ENCODE measurements at regions not wholly inside any gene's neighbourhood (a gene's known extent, or its start where the extent isn't known, plus 50 kb on each side); places are given as distances from the start of the nearest gene placed in this dataset.

GRCh38 chr13:68850160-68850559 lies 1257.5 kb upstream of the ATXN8OS start:
- Mint-ChIP-seq H3K36me3 (ENCODE audit: low read depth) (no peaks in the 10 kb centered on the region), H3K27me3 (no peaks in the 10 kb centered on the region), H3K9me3 (peaks cover 8% of the 10 kb centered on the region), H3K4me1 (no peaks in the 10 kb centered on the region), H3K27ac (no peak overlapping the region), H3K4me3 (no peak overlapping the region)
- intact Hi-C loops (cut with micrococcal nuclease), result no loop called here
- DNase-seq, result no peak

- Mint-ChIP-seq H3K27me3 (no peaks in the 10 kb centered on the region), H3K4me1 (no peaks in the 10 kb centered on the region), H3K4me3 (no peak overlapping the region), H3K27ac (no peak overlapping the region), H3K36me3 (ENCODE audit: low read depth) (no peaks in the 10 kb centered on the region), H3K9me3 (peaks cover 15% of the 10 kb centered on the region)
- no peak for DNase-seq
- intact Hi-C loops (cut with micrococcal nuclease), result no loop called here
These were observed 1261.0 kb upstream of the ATXN8OS start for GRCh38 chr13:68846663-68847062.

- no peak for DNase-seq
- intact Hi-C loops (cut with micrococcal nuclease), result no loop called here
- H3K36me3 Mint-ChIP-seq (ENCODE audit: low read depth), result no peaks in the 10 kb centered on the region
- H3K27ac Mint-ChIP-seq, result no peak overlapping the region
- no peaks in the 10 kb centered on the region for H3K27me3 Mint-ChIP-seq
- no peak overlapping the region for H3K4me3 Mint-ChIP-seq
- no peaks in the 10 kb centered on the region for H3K4me1 Mint-ChIP-seq
- peaks cover 8% of the 10 kb centered on the region for H3K9me3 Mint-ChIP-seq
These were observed 1273.3 kb upstream of the ATXN8OS start for GRCh38 chr13:68834375-68834774.

GRCh38 chr13:68816715-68817114 lies 1290.9 kb upstream of the ATXN8OS start:
- H3K9me3 Mint-ChIP-seq, result no peaks in the 10 kb centered on the region
- no peak for DNase-seq
- H3K36me3 Mint-ChIP-seq (ENCODE audit: low read depth), result no peaks in the 10 kb centered on the region
- H3K4me1 Mint-ChIP-seq, result no peaks in the 10 kb centered on the region
- H3K4me3 Mint-ChIP-seq, result no peak overlapping the region
- no peak overlapping the region for H3K27ac Mint-ChIP-seq
- no peaks in the 10 kb centered on the region for H3K27me3 Mint-ChIP-seq
- intact Hi-C loops (cut with micrococcal nuclease), result no loop called here

GRCh38 chr13:68813180-68813796 lies 1294.3 kb upstream of the ATXN8OS start:
- H3K4me3 Mint-ChIP-seq, result no peak overlapping the region
- DNase-seq, result no peak
- H3K36me3 Mint-ChIP-seq (ENCODE audit: low read depth), result no peaks in the 10 kb centered on the region
- H3K27ac Mint-ChIP-seq, result no peak overlapping the region
- H3K9me3 Mint-ChIP-seq, result no peaks in the 10 kb centered on the region
- intact Hi-C loops (cut with micrococcal nuclease), result no loop called here
- H3K4me1 Mint-ChIP-seq, result no peaks in the 10 kb centered on the region
- H3K27me3 Mint-ChIP-seq, result no peaks in the 10 kb centered on the region

- H3K36me3 Mint-ChIP-seq (ENCODE audit: low read depth), result no peaks in the 10 kb centered on the region
- intact Hi-C loops (cut with micrococcal nuclease), result no loop called here
- no peak overlapping the region for H3K4me3 Mint-ChIP-seq
- no peak for DNase-seq
- H3K9me3 Mint-ChIP-seq, result no peaks in the 10 kb centered on the region
- H3K4me1 Mint-ChIP-seq, result no peaks in the 10 kb centered on the region
- no peak overlapping the region for H3K27ac Mint-ChIP-seq
- no peaks in the 10 kb centered on the region for H3K27me3 Mint-ChIP-seq
These were observed 1297.0 kb upstream of the ATXN8OS start for GRCh38 chr13:68810660-68811059.

GRCh38 chr13:68808456-68808855 lies 1299.2 kb upstream of the ATXN8OS start:
- Mint-ChIP-seq H3K27ac (no peak overlapping the region), H3K4me3 (no peak overlapping the region), H3K36me3 (ENCODE audit: low read depth) (no peaks in the 10 kb centered on the region), H3K9me3 (no peaks in the 10 kb centered on the region), H3K4me1 (no peaks in the 10 kb centered on the region), H3K27me3 (no peaks in the 10 kb centered on the region)
- intact Hi-C loops (cut with micrococcal nuclease), result no loop called here
- DNase-seq, result no peak

- DNase-seq, result no peak
- no peaks in the 10 kb centered on the region for H3K27me3 Mint-ChIP-seq
- H3K4me3 Mint-ChIP-seq, result no peak overlapping the region
- intact Hi-C loops (cut with micrococcal nuclease), result no loop called here
- H3K36me3 Mint-ChIP-seq (ENCODE audit: low read depth), result no peaks in the 10 kb centered on the region
- H3K9me3 Mint-ChIP-seq, result no peaks in the 10 kb centered on the region
- no peaks in the 10 kb centered on the region for H3K4me1 Mint-ChIP-seq
- H3K27ac Mint-ChIP-seq, result no peak overlapping the region
These were observed 1301.5 kb upstream of the ATXN8OS start for GRCh38 chr13:68806125-68806524.

GRCh38 chr13:68784275-68784674 lies 1323.4 kb upstream of the ATXN8OS start:
- peaks cover 10% of the 10 kb centered on the region for H3K9me3 Mint-ChIP-seq
- no peak for DNase-seq
- H3K4me3 Mint-ChIP-seq, result no peak overlapping the region
- H3K36me3 Mint-ChIP-seq (ENCODE audit: low read depth), result no peaks in the 10 kb centered on the region
- no peak overlapping the region for H3K27ac Mint-ChIP-seq
- no peaks in the 10 kb centered on the region for H3K4me1 Mint-ChIP-seq
- intact Hi-C loops (cut with micrococcal nuclease), result no loop called here
- no peaks in the 10 kb centered on the region for H3K27me3 Mint-ChIP-seq

- Mint-ChIP-seq H3K27ac (no peak overlapping the region), H3K4me3 (no peak overlapping the region), H3K36me3 (ENCODE audit: low read depth) (no peaks in the 10 kb centered on the region), H3K27me3 (no peaks in the 10 kb centered on the region), H3K4me1 (no peaks in the 10 kb centered on the region), H3K9me3 (peaks cover 4% of the 10 kb centered on the region)
- no peak for DNase-seq
- intact Hi-C loops (cut with micrococcal nuclease), result no loop called here
These were observed 1348.0 kb upstream of the ATXN8OS start for GRCh38 chr13:68759617-68760016.

GRCh38 chr13:68749796-68750195 lies 1357.8 kb upstream of the ATXN8OS start:
- Mint-ChIP-seq H3K4me3 (no peak overlapping the region), H3K27me3 (no peaks in the 10 kb centered on the region), H3K4me1 (no peaks in the 10 kb centered on the region), H3K36me3 (ENCODE audit: low read depth) (no peaks in the 10 kb centered on the region), H3K9me3 (no peaks in the 10 kb centered on the region), H3K27ac (no peak overlapping the region)
- intact Hi-C loops (cut with micrococcal nuclease), result no loop called here
- DNase-seq, result no peak

GRCh38 chr13:68748038-68748437 lies 1359.6 kb upstream of the ATXN8OS start:
- H3K9me3 Mint-ChIP-seq, result no peaks in the 10 kb centered on the region
- H3K27me3 Mint-ChIP-seq, result no peaks in the 10 kb centered on the region
- DNase-seq, result no peak
- no peaks in the 10 kb centered on the region for H3K36me3 Mint-ChIP-seq (ENCODE audit: low read depth)
- intact Hi-C loops (cut with micrococcal nuclease), result no loop called here
- no peak overlapping the region for H3K27ac Mint-ChIP-seq
- no peaks in the 10 kb centered on the region for H3K4me1 Mint-ChIP-seq
- H3K4me3 Mint-ChIP-seq, result no peak overlapping the region

- H3K4me3 Mint-ChIP-seq, result no peak overlapping the region
- intact Hi-C loops (cut with micrococcal nuclease), result no loop called here
These were observed 1362.1 kb upstream of the ATXN8OS start for GRCh38 chr13:68745502-68745901.

GRCh38 chr13:68736961-68737360 lies 1370.7 kb upstream of the ATXN8OS start:
- Mint-ChIP-seq H3K27ac (no peak overlapping the region), H3K9me3 (no peaks in the 10 kb centered on the region), H3K36me3 (ENCODE audit: low read depth) (no peaks in the 10 kb centered on the region), H3K4me1 (no peaks in the 10 kb centered on the region), H3K4me3 (no peak overlapping the region), H3K27me3 (no peaks in the 10 kb centered on the region)
- intact Hi-C loops (cut with micrococcal nuclease), result no loop called here
- no peak for DNase-seq

More at GRCh38 chr13:68745502-68745901, 1362.1 kb upstream of the ATXN8OS start:
- no peaks in the 10 kb centered on the region for H3K9me3 Mint-ChIP-seq
- H3K36me3 Mint-ChIP-seq (ENCODE audit: low read depth), result no peaks in the 10 kb centered on the region
- H3K4me1 Mint-ChIP-seq, result no peaks in the 10 kb centered on the region
- H3K27ac Mint-ChIP-seq, result no peak overlapping the region
- no peaks in the 10 kb centered on the region for H3K27me3 Mint-ChIP-seq
- DNase-seq, result no peak

GRCh38 chr13:68727798-68728197 lies 1379.8 kb upstream of the ATXN8OS start:
- Mint-ChIP-seq H3K4me3 (no peak overlapping the region), H3K9me3 (peaks cover 3% of the 10 kb centered on the region), H3K36me3 (ENCODE audit: low read depth) (no peaks in the 10 kb centered on the region), H3K27me3 (no peaks in the 10 kb centered on the region), H3K4me1 (no peaks in the 10 kb centered on the region), H3K27ac (no peak overlapping the region)
- intact Hi-C loops (cut with micrococcal nuclease), result no loop called here
- DNase-seq, result no peak
